ENCODE measurements at regions not wholly inside any gene's neighbourhood (a gene's known extent, or its start where the extent isn't known, plus 50 kb on each side); places are given as distances from the start of the nearest gene placed in this dataset.

DNA sequence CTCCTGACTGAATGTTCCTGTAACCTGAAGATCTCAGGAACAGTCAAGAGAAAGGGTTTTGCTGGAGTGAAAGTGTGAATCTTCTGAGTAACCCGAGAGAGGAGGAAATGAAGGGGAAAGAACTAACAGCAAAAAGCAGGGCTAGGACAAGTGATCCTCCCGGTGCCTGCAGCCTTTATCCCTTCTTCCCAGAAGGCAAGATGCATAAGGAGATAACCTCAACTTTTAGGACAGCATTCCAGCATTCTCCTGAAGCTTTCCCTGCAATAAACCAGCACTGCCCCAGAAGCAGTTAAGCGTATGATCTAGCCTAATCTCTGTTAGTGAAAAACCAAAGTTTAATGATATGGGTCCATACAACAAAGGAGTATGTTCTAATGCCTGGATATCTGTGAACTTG is 298.8 kb downstream of the MEX3B start (continued):
- TF ChIP-seq MTF1 (CRISPR knock-in tag; IDR thresholded peaks at IDR 0.05; ENCODE audit: borderline replicate concordance): no peak
- TF ChIP-seq TAF7 (tag; IDR thresholded peaks at IDR 0.05): no peak
- no peak for TF ChIP-seq CHD4 (IDR thresholded peaks at IDR 0.05; ENCODE audit: insufficient read depth, insufficient replicate concordance, low read depth, low read length, poor library complexity, severe bottlenecking)
- TF ChIP-seq CUX1 (CRISPR knock-in tag; IDR thresholded peaks at IDR 0.05): no peak

- no peaks in the 10 kb centered on the region for H4K20me1 ChIP-seq (replicated peaks; ENCODE audit: control insufficient read depth, insufficient read depth, low read length)
- peak in 1 of 4 experiments; percentile 18 for DNase-seq (ENCODE audit: extremely low read depth in 1 of 4, low spot score in 3 of 4)
- no peaks in the 10 kb centered on the region for H3K79me2 ChIP-seq (ENCODE audit: control insufficient read depth, insufficient read depth, low read length)
- H2AFZ ChIP-seq (ENCODE audit: low read depth, low read length): no peak overlapping the region
- H3K36me3 ChIP-seq (ENCODE audit: control insufficient read depth, insufficient read depth, low read length): no peaks in the 10 kb centered on the region
- no peak overlapping the region for H3K4me2 ChIP-seq (ENCODE audit: insufficient read depth, low read length)
- peak; percentile 73; the same call in 2 of the 3 replicates for ATAC-seq
- H3K27ac ChIP-seq (ENCODE audit: extremely low read depth, low read depth, low read length): no peak overlapping the region
- intact Hi-C loops (cut with micrococcal nuclease) (no loop called here), in situ Hi-C loops (cut with MboI) (no loop called here)
- POLR2A ChIA-PET: interaction anchor here (1.2 kb wide), 1 partner anchor 11 kb away, joined by 3 read pairs; no protein-coding TSS in a partner anchor
- FAIRE-seq: no peak
- no peaks in the 10 kb centered on the region for H3K9me3 ChIP-seq (replicated peaks; ENCODE audit: control insufficient read depth, insufficient read depth, low read depth, low read length)
- H3K9ac ChIP-seq (ENCODE audit: insufficient read depth in 1 of 2, low read depth in 2 of 2, low read length in 2 of 2): no peak overlapping the region
- no peak overlapping the region for H3K4me3 ChIP-seq
- no TSS peak for BruUV-seq (replicated peaks)
- 13% methylated on average over 4 of the region's 4 CpGs for WGBS (ENCODE audit: insufficient coverage, low coverage, missing lambda C conversion rate)
- no peaks in the 10 kb centered on the region for H3K9me1 ChIP-seq (ENCODE audit: control insufficient read depth, insufficient read depth, low read length)
- H3K27me3 ChIP-seq (ENCODE audit: control insufficient read depth in 2 of 2, insufficient read depth in 2 of 2, low read length in 2 of 2): no peaks in the 10 kb centered on the region
- no peaks in the 10 kb centered on the region for H3K4me1 ChIP-seq (replicated peaks in 1 of 2; ENCODE audit: control insufficient read depth in 2 of 2, insufficient read depth in 2 of 2, low read length in 2 of 2)
- CTCF ChIA-PET (ENCODE audit: low intra/inter-chr PET ratio): no interaction called here
- TF ChIP-seq, protein P1, sequence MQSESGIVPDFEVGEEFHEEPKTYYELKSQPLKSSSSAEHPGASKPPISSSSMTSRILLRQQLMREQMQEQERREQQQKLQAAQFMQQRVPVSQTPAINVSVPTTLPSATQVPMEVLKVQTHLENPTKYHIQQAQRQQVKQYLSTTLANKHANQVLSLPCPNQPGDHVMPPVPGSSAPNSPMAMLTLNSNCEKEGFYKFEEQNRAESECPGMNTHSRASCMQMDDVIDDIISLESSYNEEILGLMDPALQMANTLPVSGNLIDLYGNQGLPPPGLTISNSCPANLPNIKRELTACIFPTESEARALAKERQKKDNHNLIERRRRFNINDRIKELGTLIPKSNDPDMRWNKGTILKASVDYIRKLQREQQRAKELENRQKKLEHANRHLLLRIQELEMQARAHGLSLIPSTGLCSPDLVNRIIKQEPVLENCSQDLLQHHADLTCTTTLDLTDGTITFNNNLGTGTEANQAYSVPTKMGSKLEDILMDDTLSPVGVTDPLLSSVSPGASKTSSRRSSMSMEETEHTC (IDR thresholded peaks at IDR 0.05): 0 out of 2 replicates have a peak, but pooled peaks have one; percentile 22
- TF ChIP-seq ZNF212 (CRISPR knock-in tag; IDR thresholded peaks at IDR 0.05): no peak
- TF ChIP-seq, protein P2, sequence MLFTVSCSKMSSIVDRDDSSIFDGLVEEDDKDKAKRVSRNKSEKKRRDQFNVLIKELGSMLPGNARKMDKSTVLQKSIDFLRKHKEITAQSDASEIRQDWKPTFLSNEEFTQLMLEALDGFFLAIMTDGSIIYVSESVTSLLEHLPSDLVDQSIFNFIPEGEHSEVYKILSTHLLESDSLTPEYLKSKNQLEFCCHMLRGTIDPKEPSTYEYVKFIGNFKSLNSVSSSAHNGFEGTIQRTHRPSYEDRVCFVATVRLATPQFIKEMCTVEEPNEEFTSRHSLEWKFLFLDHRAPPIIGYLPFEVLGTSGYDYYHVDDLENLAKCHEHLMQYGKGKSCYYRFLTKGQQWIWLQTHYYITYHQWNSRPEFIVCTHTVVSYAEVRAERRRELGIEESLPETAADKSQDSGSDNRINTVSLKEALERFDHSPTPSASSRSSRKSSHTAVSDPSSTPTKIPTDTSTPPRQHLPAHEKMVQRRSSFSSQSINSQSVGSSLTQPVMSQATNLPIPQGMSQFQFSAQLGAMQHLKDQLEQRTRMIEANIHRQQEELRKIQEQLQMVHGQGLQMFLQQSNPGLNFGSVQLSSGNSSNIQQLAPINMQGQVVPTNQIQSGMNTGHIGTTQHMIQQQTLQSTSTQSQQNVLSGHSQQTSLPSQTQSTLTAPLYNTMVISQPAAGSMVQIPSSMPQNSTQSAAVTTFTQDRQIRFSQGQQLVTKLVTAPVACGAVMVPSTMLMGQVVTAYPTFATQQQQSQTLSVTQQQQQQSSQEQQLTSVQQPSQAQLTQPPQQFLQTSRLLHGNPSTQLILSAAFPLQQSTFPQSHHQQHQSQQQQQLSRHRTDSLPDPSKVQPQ (CRISPR knock-in tag; IDR thresholded peaks at IDR 0.05; ENCODE audit: borderline replicate concordance): no peak
- no peak for TF ChIP-seq POLR3A (IDR thresholded peaks at IDR 0.05; ENCODE audit: borderline replicate concordance, extremely low read depth, insufficient read depth, insufficient read length)
- TF ChIP-seq KDM2B (CRISPR knock-in tag; IDR thresholded peaks at IDR 0.05): no peak
- no peak for TF ChIP-seq ATF4 (CRISPR knock-in tag; IDR thresholded peaks at IDR 0.05)
Measured at GRCh38 chr15:81744364-81744763, 301.5 kb downstream of the MEX3B start.
